GM12873 (cell line): ENCODE measurements at regions not wholly inside any gene's neighbourhood (a gene's known extent, or its start where the extent isn't known, plus 50 kb on each side); places are given as distances from the start of the nearest gene placed in this dataset.

ENCODE experiments used
- TF ChIP-seq, protein P1 (sequence below): IDR thresholded peaks from 2 replicates; pipeline ENCODE4 v1.5.1; 2012; ENCODE audit warnings: low read depth, mild to moderate bottlenecking, moderate library complexity, low read length, control low read depth; ENCODE audit not compliant: insufficient read depth; ENCODE audit errors: missing control alignments

DNA sequence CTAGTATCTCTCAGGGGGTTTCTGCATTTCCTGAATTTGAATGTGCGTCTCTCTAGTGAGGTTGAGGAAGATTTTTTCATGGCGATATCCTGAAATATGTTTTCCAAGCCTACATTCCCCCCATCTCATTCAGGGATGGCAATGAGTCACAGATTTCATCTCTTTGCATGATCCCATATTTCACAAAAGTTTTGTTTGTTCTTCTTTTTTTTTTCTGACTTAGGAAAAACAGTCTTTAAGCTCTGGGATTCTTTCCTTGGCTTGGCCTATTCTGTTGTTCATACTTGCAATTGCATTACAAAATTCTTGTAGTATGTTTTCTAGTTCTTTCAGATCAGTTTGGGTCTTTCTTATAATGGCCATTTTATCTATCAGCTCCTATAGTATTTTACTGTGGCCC lies 136.5 kb downstream of the DSEL start:
- TF ChIP-seq, protein P1, sequence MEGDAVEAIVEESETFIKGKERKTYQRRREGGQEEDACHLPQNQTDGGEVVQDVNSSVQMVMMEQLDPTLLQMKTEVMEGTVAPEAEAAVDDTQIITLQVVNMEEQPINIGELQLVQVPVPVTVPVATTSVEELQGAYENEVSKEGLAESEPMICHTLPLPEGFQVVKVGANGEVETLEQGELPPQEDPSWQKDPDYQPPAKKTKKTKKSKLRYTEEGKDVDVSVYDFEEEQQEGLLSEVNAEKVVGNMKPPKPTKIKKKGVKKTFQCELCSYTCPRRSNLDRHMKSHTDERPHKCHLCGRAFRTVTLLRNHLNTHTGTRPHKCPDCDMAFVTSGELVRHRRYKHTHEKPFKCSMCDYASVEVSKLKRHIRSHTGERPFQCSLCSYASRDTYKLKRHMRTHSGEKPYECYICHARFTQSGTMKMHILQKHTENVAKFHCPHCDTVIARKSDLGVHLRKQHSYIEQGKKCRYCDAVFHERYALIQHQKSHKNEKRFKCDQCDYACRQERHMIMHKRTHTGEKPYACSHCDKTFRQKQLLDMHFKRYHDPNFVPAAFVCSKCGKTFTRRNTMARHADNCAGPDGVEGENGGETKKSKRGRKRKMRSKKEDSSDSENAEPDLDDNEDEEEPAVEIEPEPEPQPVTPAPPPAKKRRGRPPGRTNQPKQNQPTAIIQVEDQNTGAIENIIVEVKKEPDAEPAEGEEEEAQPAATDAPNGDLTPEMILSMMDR, result no peak

DNA sequence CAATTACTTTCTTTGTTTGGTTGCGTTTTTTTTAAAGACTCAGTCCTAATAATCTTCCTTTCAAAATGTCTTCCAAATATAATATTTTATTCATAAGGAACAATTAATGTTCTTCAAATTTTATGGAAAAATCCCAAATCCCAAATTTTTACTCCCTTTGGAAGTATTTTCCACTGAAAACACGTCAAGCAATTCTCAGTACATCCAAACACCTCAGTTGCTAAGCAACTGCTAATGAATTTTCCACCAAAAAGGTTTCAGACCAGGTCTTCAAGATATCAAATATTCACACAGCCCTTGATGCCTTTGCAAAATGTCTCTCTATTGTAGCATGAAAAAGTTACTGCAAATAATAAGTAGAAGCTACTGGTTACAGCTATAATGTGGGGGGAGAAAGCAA lies 140.1 kb downstream of the DSEL start:
- TF ChIP-seq, protein P1, result no peak

DNA sequence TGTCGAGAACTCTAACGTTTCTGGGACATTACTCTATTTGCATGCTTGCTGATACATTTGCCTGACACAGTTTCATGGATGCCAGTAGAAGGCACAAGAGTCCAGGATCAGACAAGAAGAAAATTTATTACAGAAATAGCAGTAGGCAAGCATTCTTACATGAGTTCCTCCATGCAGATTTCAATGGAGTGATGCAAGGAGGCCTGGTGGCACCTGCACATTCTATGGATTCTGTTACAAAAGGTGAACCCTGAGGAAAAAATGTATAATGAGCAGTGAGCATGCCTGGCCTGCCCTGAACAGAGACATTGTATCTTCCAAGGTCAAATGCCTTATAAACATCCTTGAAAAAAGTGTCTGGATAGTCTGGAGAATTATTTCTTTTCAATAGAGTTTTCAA lies 142.9 kb downstream of the DSEL start:
- TF ChIP-seq, protein P1, result no peak

DNA sequence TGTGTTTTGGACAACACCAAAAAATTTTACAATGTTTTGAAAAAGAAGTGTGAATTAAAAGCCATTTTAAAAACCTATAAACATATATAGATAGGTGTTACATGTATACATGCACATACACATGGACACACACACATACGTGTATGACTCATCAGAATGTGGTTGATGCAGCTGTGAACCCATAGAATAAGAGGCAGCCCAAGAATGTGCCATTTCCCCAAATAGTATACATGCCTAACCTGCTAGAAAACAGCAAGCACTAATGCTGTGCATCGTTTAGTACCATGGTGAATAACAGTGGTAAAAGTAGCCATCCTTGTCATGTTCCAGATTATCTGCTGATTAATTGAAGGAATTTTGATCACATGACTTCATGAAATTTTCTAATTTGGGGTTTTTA lies 149.0 kb downstream of the DSEL start:
- TF ChIP-seq, protein P1, result no peak

DNA sequence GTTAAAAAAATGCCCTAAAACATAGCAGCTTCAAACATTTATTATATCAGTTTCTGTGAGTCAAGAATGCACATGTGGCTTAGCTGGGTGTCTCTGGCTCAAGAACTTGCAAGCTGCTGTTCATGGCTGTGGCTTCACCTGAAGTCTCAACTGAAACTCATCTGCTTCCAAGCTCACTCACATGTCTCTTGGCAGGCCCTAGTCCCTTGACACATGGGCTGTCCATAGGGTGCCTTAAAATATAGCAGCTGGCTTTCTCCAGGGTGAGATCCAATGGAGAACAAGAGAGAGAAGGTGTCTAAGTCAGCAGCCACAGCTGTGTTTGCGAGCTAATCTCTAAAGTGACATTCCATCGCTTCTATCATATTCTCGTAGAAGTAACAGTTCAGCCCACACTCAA lies 152.8 kb downstream of the DSEL start:
- TF ChIP-seq, protein P1, result no peak

DNA sequence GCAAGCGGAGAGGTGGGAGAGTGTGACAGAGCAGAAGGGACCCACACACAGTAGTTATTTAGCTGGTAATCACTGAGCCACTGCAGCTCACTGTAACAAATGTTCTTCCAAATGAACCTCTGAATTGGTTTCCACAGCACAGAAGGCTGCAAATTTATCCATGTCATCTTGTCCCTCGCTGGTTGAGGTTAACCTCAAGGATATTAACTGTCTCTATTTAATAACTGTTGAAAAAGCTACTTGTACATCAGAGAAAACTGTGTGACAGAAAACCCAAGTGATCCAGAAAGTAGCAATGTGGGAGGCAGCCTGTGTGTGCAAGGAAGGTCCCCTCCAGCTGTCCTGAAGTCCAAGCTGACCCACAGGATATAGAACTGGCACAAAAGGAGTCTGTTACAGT lies 153.6 kb downstream of the DSEL start:
- TF ChIP-seq, protein P1, result no peak

DNA sequence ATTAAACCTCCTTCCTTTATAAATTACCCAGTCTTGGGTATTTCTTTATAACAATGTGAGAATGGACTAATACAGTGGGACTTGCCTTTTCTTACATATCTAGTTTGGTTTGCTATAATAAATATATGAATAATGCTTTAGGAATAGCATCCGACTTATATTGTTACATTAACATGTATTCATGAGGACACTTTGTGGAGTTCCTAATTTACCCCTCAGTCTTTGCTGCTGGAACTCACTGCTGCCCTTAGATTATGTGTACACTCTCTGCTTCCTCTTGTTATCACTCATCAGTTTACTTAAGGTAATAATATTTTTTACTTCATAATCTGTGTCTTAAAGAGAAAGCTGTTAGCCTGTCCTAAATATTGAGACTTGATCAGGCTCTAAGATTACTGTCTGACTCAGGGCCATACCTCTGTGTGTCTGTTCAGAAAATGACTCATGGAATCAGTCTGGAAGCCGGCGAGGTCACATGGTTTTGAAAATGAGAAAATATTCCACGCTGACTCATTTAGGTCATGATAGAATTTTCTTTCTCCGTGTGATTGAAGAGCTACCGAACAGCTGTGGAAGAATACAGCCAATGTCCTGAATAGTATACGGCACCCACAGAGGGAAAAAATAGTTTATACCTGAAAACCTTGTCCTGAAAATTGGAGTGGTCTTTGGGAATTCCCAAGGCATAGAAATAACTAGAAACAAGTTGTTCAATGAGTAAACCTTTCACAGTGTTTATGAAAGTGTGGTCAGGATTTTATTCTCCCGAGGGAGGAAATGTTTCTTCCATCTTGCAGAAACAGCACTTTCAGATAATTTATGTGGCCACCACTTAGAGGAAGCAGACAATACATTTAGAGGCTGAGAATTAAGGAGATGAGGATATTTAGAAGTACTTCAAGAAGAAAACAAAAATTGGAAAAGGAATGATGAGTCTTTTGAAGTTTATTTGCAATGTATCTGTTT lies 156.4 kb downstream of the DSEL start:
- TF ChIP-seq, protein P1, result no peak
